Esophagus muscularis mucosa (tissue), 3 donors: ENCODE measurements at regions not wholly inside any gene's neighbourhood (a gene's known extent, or its start where the extent isn't known, plus 50 kb on each side); places are given as distances from the start of the nearest gene placed in this dataset.

Experiments
- CTCF ChIP-seq, 3 experiments: fragments of 200-600 bp in 2 of 3; fragments of 450-650 bp in 1 of 3; sonication (generic) in 2 of 3; IDR thresholded peaks; one replicate each; pipeline ENCODE4 v1.5.1; 2017 to 2019; ENCODE audit warnings: antibody characterized with exemption in 3 of 3, mild to moderate bottlenecking in 2 of 3, moderate library complexity in 1 of 3
- POLR2A ChIP-seq: fragments of 450-650 bp; IDR thresholded peaks from one replicate; pipeline ENCODE4 v1.6.1; 2017; ENCODE audit warnings: antibody characterized with exemption, moderate library complexity, mild to moderate bottlenecking, low read depth

- TF ChIP-seq CTCF (IDR thresholded peaks at IDR 0.05) (no peak), POLR2A (no peak)
Observed at GRCh38 chr15:61309031-61309511, 80.0 kb upstream of the RORA start.
